ENCODE measurements at regions not wholly inside any gene's neighbourhood (a gene's known extent, or its start where the extent isn't known, plus 50 kb on each side); places are given as distances from the start of the nearest gene placed in this dataset.

GRCh38 chr5:84821924-84822323 lies 437.2 kb upstream of the EDIL3 start:
- no peak for TF ChIP-seq CTCF (conservative IDR thresholded peaks at IDR 0.05; ENCODE audit: low read depth)
- POLR2A ChIA-PET (ENCODE audit: low non-redundant PET), result no interaction called here

GRCh38 chr5:84817953-84818352 lies 433.3 kb upstream of the EDIL3 start:
- ChIA-PET CTCF (no interaction called here), POLR2A (ENCODE audit: low non-redundant PET) (interaction anchor here (0.7 kb wide), 1 partner anchor 9 kb away, joined by 3 read pairs; no protein-coding TSS in a partner anchor)
- TF ChIP-seq CTCF (conservative IDR thresholded peaks at IDR 0.05; ENCODE audit: low read depth), result no peak

More at GRCh38 chr5:84821924-84822323, 437.2 kb upstream of the EDIL3 start:
- DNase-seq (ENCODE audit: low spot score), result no peak
- no peak overlapping the region for H3K27ac ChIP-seq
- CTCF ChIA-PET, result no interaction called here

GRCh38 chr5:84816746-84817547 lies 432.3 kb upstream of the EDIL3 start:
- no peak for DNase-seq (ENCODE audit: low spot score)
- POLR2A ChIA-PET (ENCODE audit: low non-redundant PET), result no interaction called here
- CTCF ChIA-PET, result no interaction called here
- no peak overlapping the region for H3K27ac ChIP-seq
- TF ChIP-seq CTCF (conservative IDR thresholded peaks at IDR 0.05; ENCODE audit: low read depth), result no peak

More at GRCh38 chr5:84817953-84818352, 433.3 kb upstream of the EDIL3 start:
- H3K27ac ChIP-seq, result no peak overlapping the region
- DNase-seq (ENCODE audit: low spot score), result no peak

- no peak for DNase-seq (ENCODE audit: low spot score)
- ChIA-PET CTCF (interaction anchor here (0.6 kb wide), 1 partner anchor 86 kb away, joined by 3 read pairs; no protein-coding TSS in a partner anchor), POLR2A (ENCODE audit: low non-redundant PET) (no interaction called here)
- TF ChIP-seq CTCF (conservative IDR thresholded peaks at IDR 0.05; ENCODE audit: low read depth), result no peak
- no peak overlapping the region for H3K27ac ChIP-seq
Measured at GRCh38 chr5:84816160-84816559, 431.5 kb upstream of the EDIL3 start.

- CTCF ChIA-PET, result interaction anchor here (0.6 kb wide), 1 partner anchor 68 kb away, joined by 3 read pairs; no protein-coding TSS in a partner anchor
Measured at GRCh38 chr5:84805473-84805872, 420.8 kb upstream of the EDIL3 start.

GRCh38 chr5:84796399-84796798 lies 411.7 kb upstream of the EDIL3 start:
- POLR2A ChIA-PET (ENCODE audit: low non-redundant PET), result no interaction called here
- DNase-seq (ENCODE audit: low spot score), result no peak
- no peak for TF ChIP-seq CTCF (conservative IDR thresholded peaks at IDR 0.05; ENCODE audit: low read depth)
- CTCF ChIA-PET, result no interaction called here
- no peak overlapping the region for H3K27ac ChIP-seq

More at GRCh38 chr5:84805473-84805872, 420.8 kb upstream of the EDIL3 start:
- POLR2A ChIA-PET (ENCODE audit: low non-redundant PET), result no interaction called here
- TF ChIP-seq CTCF (conservative IDR thresholded peaks at IDR 0.05; ENCODE audit: low read depth), result no peak
- H3K27ac ChIP-seq, result no peak overlapping the region
- no peak for DNase-seq (ENCODE audit: low spot score)
